OCI-LY3 (cell line): ENCODE measurements at regions not wholly inside any gene's neighbourhood (a gene's known extent, or its start where the extent isn't known, plus 50 kb on each side); places are given as distances from the start of the nearest gene placed in this dataset.

ENCODE experiments used
- H2AFZ ChIP-seq: fragments of 200-600, 300-600 bp; shearing (Covaris generic); 2 replicates; pipeline ENCODE4 v1.6.0; 2014; ENCODE audit warnings: antibody characterized with exemption, low read depth, low read length
- H3K27ac ChIP-seq: fragments of 200-600, 300-600 bp; sonication (generic); 2 replicates; pipeline ENCODE4 v1.5.1; 2014; ENCODE audit warnings: mild to moderate bottlenecking, low read length, moderate library complexity, mixed read lengths
- H3K27me3 ChIP-seq: fragments of 200-600, 300-600 bp; sonication (generic); 2 replicates; pipeline ENCODE4 v1.6.1; 2014; ENCODE audit warnings: low read depth, low read length, mixed read lengths
- H3K36me3 ChIP-seq: fragments of 200-600, 300-600 bp; sonication (generic); replicated peaks from 2 replicates; pipeline ENCODE3; 2014; ENCODE audit warnings: low read depth, low read length, mixed read lengths
- H3K4me1 ChIP-seq: fragments of 300-600, 200-600 bp; sonication (generic); 2 replicates; pipeline ENCODE4 v1.6.1; 2014; ENCODE audit warnings: low read length, mixed read lengths
- H3K4me2 ChIP-seq: fragments of 200-600, 300-600 bp; sonication (generic); 2 replicates; pipeline ENCODE4 v1.6.1; 2014; ENCODE audit warnings: low read length, mixed read lengths
- H3K4me3 ChIP-seq: fragments of 300-600, 200-600 bp; sonication (generic); 2 replicates; pipeline ENCODE4 v1.5.1; 2014; ENCODE audit warnings: antibody characterized with exemption, mild to moderate bottlenecking, low read length, moderate library complexity
- H3K79me2 ChIP-seq: fragments of 300-600, 200-600 bp; shearing (Covaris generic); 2 replicates; pipeline ENCODE4 v1.6.1; 2014; ENCODE audit warnings: mild to moderate bottlenecking, low read length, mixed read lengths
- H3K9ac ChIP-seq: fragments of 300-600, 200-600 bp; shearing (Covaris generic); 2 replicates; pipeline ENCODE4 v1.6.0; 2014; ENCODE audit warnings: mild to moderate bottlenecking, low read length, moderate library complexity
- H3K9me3 ChIP-seq: fragments of 200-600, 300-600 bp; shearing (Covaris generic); 2 replicates; pipeline ENCODE4 v1.6.1; 2014; ENCODE audit warnings: low read length, mixed read lengths; ENCODE audit not compliant: insufficient read depth
- H4K20me1 ChIP-seq: fragments of 200-600, 300-600 bp; sonication (generic); 2 replicates; pipeline ENCODE4 v1.6.1; 2016; ENCODE audit warnings: low read length, mixed read lengths; ENCODE audit not compliant: insufficient read depth
- EZH2phosphoT487 ChIP-seq: fragments of 200-600 bp; shearing (Covaris generic); IDR thresholded peaks from 2 replicates; pipeline ENCODE4 v1.6.1; 2018; ENCODE audit warnings: antibody characterized with exemption, mixed run types, low read depth
- TF ChIP-seq, protein P1 (sequence below): fragments of 200-600, 300-600 bp; sonication (generic); IDR thresholded peaks from 2 replicates; pipeline ENCODE4 v1.5.1; 2014; ENCODE audit warnings: antibody characterized with exemption, low read length, low read depth

DNA sequence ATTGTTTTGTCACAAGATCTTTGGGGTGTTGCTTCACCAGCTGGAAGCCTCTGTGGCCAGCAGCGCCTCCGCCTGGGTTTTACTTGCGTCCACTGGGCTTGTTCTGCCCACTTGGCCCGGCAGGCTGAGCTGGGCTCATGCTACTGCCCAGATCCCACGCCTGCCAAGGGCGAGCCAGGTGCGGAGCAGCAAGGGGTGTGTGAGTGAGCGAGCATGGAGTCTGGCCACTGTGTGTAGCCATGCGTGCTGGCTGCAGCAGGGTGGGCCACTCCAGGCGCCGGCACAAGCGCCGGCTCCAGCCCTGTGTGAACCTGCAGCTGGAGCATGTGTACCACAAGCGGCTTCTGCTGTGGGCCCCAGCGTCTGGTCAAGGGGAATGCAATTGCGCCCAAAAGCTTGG, 416.5 kb upstream of the RGMA start:
- Histone ChIP-seq H4K20me1 (no peaks in the 10 kb centered on the region), H3K4me2 (no peak overlapping the region), H3K27ac (no peak overlapping the region), H3K9me3 (no peaks in the 10 kb centered on the region), H3K4me1 (no peaks in the 10 kb centered on the region), H3K79me2 (no peaks in the 10 kb centered on the region), H2AFZ (no peak overlapping the region), H3K27me3 (no peaks in the 10 kb centered on the region), H3K36me3 (no peaks in the 10 kb centered on the region), H3K4me3 (no peak overlapping the region), H3K9ac (no peak overlapping the region)
- TF ChIP-seq EZH2phosphoT487, result no peak
- TF ChIP-seq, protein P1, sequence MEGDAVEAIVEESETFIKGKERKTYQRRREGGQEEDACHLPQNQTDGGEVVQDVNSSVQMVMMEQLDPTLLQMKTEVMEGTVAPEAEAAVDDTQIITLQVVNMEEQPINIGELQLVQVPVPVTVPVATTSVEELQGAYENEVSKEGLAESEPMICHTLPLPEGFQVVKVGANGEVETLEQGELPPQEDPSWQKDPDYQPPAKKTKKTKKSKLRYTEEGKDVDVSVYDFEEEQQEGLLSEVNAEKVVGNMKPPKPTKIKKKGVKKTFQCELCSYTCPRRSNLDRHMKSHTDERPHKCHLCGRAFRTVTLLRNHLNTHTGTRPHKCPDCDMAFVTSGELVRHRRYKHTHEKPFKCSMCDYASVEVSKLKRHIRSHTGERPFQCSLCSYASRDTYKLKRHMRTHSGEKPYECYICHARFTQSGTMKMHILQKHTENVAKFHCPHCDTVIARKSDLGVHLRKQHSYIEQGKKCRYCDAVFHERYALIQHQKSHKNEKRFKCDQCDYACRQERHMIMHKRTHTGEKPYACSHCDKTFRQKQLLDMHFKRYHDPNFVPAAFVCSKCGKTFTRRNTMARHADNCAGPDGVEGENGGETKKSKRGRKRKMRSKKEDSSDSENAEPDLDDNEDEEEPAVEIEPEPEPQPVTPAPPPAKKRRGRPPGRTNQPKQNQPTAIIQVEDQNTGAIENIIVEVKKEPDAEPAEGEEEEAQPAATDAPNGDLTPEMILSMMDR, result no peak

DNA sequence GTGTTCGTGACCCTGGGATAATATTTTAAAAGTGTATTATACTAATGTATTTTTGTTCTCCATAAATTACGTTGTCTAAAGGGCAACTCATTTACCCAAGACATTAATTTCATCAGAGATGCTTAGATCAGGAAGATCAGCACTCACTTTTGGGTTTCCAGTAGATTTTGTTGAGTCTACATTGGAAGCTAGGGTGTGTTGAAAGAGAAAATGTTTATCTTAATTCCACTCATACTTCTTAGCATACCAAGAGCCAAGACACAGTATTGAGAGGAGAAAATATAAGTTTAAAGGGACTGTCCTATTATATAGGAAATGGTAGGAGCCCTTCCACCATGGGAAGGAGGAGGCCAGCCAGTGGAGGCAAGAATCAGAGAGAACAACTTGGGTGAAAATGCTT, 412.9 kb upstream of the RGMA start:
- H2AFZ ChIP-seq, result no peak overlapping the region
- no peaks in the 10 kb centered on the region for H3K9me3 ChIP-seq
- H3K27ac ChIP-seq, result no peak overlapping the region
- no peaks in the 10 kb centered on the region for H3K4me1 ChIP-seq
- H3K9ac ChIP-seq, result no peak overlapping the region
- H3K79me2 ChIP-seq, result no peaks in the 10 kb centered on the region
- TF ChIP-seq EZH2phosphoT487, result no peak
- TF ChIP-seq, protein P1, result no peak
- no peak overlapping the region for H3K4me3 ChIP-seq
- peaks cover 3% of the 10 kb centered on the region; the same call in 1 of the 2 replicates for H3K27me3 ChIP-seq
- no peaks in the 10 kb centered on the region for H4K20me1 ChIP-seq
- no peaks in the 10 kb centered on the region for H3K36me3 ChIP-seq
- no peak overlapping the region for H3K4me2 ChIP-seq

DNA sequence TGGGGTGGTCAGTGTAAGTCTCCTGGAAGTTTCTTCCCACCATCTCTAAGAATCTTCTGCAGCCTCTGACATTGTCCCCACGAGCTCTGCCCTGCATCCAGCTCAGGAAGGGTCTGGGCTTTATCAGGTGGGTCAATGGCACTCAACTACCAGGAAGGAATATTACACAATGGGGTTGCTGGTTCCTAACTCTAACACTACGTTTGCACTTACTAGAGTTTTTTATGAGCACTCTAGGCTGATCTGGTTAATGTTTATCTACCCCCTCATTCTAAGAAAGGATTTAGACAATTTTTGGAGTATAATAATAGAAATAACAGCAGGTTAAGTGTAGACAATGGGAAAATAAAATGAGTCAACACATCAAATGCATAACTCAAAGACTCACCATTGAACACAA, 411.1 kb upstream of the RGMA start:
- Histone ChIP-seq H3K4me1 (no peaks in the 10 kb centered on the region), H3K9ac (no peak overlapping the region), H4K20me1 (no peaks in the 10 kb centered on the region), H3K27me3 (peaks cover 3% of the 10 kb centered on the region; the same call in 1 of the 2 replicates), H3K4me2 (no peak overlapping the region), H3K9me3 (no peaks in the 10 kb centered on the region), H3K79me2 (no peaks in the 10 kb centered on the region), H3K4me3 (no peak overlapping the region), H3K36me3 (no peaks in the 10 kb centered on the region), H3K27ac (no peak overlapping the region), H2AFZ (no peak overlapping the region)
- TF ChIP-seq EZH2phosphoT487, result no peak

DNA sequence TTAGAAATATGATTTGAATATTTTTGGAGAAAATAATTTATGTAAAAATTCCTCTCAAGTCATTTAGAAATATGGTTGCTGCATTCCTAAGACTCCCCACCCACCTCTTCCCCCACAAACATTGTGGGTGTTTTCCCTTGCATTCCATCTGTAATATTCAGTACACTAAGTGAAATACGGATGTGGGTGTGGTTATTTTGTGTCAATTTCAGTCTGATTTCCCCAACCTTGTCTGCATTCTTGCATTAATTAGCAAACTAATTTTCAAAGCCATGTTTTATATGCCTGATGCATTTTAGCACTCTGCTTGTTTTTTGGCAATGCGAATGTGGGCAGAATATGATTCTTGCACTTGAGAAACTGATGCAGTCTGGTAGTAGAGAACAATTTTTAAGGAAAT, 408.3 kb upstream of the RGMA start:
- Histone ChIP-seq H3K27me3 (peaks cover 3% of the 10 kb centered on the region; the same call in 1 of the 2 replicates), H3K4me1 (no peaks in the 10 kb centered on the region), H3K27ac (no peak overlapping the region), H3K4me3 (no peak overlapping the region), H3K79me2 (no peaks in the 10 kb centered on the region), H2AFZ (no peak overlapping the region), H3K4me2 (no peak overlapping the region), H3K36me3 (no peaks in the 10 kb centered on the region), H3K9ac (no peak overlapping the region), H4K20me1 (no peaks in the 10 kb centered on the region), H3K9me3 (no peaks in the 10 kb centered on the region)
- TF ChIP-seq, protein P1, result no peak
- no peak for TF ChIP-seq EZH2phosphoT487

DNA sequence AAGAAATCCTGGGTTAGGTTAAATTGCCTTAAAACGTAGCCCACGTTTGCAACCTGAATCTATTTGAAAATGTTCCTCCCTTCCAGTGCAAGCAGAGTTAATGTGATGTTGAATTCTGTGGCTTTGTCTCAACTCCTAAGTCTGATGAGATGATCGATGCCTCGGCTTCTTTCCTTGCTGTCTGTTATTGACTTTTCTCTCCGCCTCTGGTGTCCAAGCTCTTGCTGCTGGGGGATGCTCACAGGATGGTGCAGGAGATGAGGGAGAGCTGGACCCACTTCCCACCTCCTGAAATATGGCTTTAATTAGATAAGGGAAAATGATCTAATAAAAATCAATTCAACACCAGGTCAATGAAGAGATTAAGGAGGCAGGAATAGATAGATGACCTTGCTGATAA, 407.9 kb upstream of the RGMA start:
- Histone ChIP-seq H3K4me3 (no peak overlapping the region), H3K79me2 (no peaks in the 10 kb centered on the region), H4K20me1 (no peaks in the 10 kb centered on the region), H3K9ac (no peak overlapping the region), H3K27me3 (peaks cover 3% of the 10 kb centered on the region; the same call in 1 of the 2 replicates), H3K27ac (no peak overlapping the region), H2AFZ (no peak overlapping the region), H3K4me1 (no peaks in the 10 kb centered on the region), H3K36me3 (no peaks in the 10 kb centered on the region), H3K9me3 (no peaks in the 10 kb centered on the region), H3K4me2 (no peak overlapping the region)
- TF ChIP-seq, protein P1, result no peak
- no peak for TF ChIP-seq EZH2phosphoT487
